Psoas muscle (tissue), 7 donors: ENCODE measurements at regions not wholly inside any gene's neighbourhood (a gene's known extent, or its start where the extent isn't known, plus 50 kb on each side); places are given as distances from the start of the nearest gene placed in this dataset.

Source experiments
- ATAC-seq, 4 donors: fragments of 200-7000 bp; cut with Tn5 transposase; one replicate each; pipeline ENCODE4 v1.9.1; 2020; ENCODE audit warnings: moderate library complexity in 3 of 4, mild to moderate bottlenecking in 2 of 4
- DNase-seq, 2 donors: peaks; one replicate each; pipeline ENCODE4 v3.0.0-alpha.2; 2020
- H3K27ac ChIP-seq: fragments of 200-600 bp; one replicate; pipeline ENCODE4 v1.8.0; 2022
- H3K27me3 ChIP-seq, 3 donors: fragments of 200-600 bp in 1 of 3; one replicate each; pipeline versions ENCODE4 v1.6.1 to v1.8.0; 2013 to 2022; ENCODE audit warnings: low read length in 2 of 3, mild to moderate bottlenecking in 2 of 3, moderate library complexity in 1 of 3; ENCODE audit not compliant: insufficient read depth in 3 of 3
- H3K36me3 ChIP-seq, 2 donors: fragments of 200-600 bp in 1 of 2; one replicate each; pipeline versions ENCODE4 v1.6.1 to v1.8.0; 2013 to 2022; ENCODE audit warnings: low read depth in 1 of 2, mild to moderate bottlenecking in 1 of 2, moderate library complexity in 1 of 2; ENCODE audit not compliant: insufficient read depth in 1 of 2
- H3K4me1 ChIP-seq: fragments of 200-600 bp; one replicate; pipeline ENCODE4 v1.8.0; 2022
- H3K4me3 ChIP-seq: fragments of 200-600 bp; one replicate; pipeline ENCODE4 v1.8.0; 2022; ENCODE audit warnings: mild to moderate bottlenecking
- H3K9me3 ChIP-seq: fragments of 200-600 bp; one replicate; pipeline ENCODE4 v1.8.0; 2022
- CTCF ChIP-seq: fragments of 200-600 bp; IDR thresholded peaks from one replicate; pipeline ENCODE4 v1.8.0; 2022; ENCODE audit warnings: antibody characterized with exemption
- WGBS, 3 donors: extraction: QIAGEN DNeasy Blood & Tissue Kit; methylation state at CpG; one replicate each; pipeline versions ENCODE4 v1.1.6 to v1.1.7; 2013; 5-methylcytosine and 5-hydroxymethylcytosine counted together
- intact Hi-C, 2 donors: fragments of 100-400 bp; cut with DNase I; formaldehyde crosslinking; loops; one replicate each; pipeline versions ENCODE4 v1.11.0 to v1.14.2; 2022
- donor health status: healthy with polysubstance abuse.
- donor health status: DM: no; HTN: no; CAD: no; lungs with moderate emphysema.
- donor health status: Bipolar disorder and iron deficiency.
- donor health status: healthy.
- donor health status: DM: yes; HTN: yes; CAD: no.
- donor health status: DM: no; HTN: no; CAD: no.
- donor health status: DM: yes; HTN: yes; CAD: no.

DNA sequence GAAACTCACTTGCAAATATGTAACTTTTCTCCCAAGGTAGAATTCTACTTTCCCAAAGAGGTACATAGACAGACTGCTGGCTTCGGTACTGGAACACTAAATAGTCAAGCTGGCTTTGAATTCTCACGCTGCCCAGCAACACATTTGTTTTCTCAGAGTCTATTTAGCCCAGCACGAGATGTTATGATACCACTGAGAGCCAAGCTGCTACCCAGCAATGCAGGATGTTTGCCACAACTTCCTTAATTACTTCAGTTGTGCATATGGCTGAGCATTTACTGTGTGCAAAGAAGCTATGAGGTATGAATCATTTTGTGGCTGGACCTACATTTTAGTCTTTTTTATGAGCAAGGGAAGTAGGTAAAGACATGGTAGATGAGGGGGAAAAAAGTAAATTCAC is 793.2 kb downstream of the PLA2G4A start:
- WGBS, 3 donors, result 70 to 80% (median 73%) methylated on average over 3 of the region's 3 CpGs
- TF ChIP-seq CTCF, result no peak
- no peak overlapping the region for H3K4me3 ChIP-seq
- H3K36me3 ChIP-seq, result no peaks in the 10 kb centered on the region
- no peaks in the 10 kb centered on the region for H3K4me1 ChIP-seq
- DNase-seq (no peak), ATAC-seq (no peak)
- intact Hi-C loops, result no loop called here
- no peak overlapping the region for H3K27ac ChIP-seq
- no peaks in the 10 kb centered on the region for H3K27me3 ChIP-seq
- H3K9me3 ChIP-seq, result no peaks in the 10 kb centered on the region

DNA sequence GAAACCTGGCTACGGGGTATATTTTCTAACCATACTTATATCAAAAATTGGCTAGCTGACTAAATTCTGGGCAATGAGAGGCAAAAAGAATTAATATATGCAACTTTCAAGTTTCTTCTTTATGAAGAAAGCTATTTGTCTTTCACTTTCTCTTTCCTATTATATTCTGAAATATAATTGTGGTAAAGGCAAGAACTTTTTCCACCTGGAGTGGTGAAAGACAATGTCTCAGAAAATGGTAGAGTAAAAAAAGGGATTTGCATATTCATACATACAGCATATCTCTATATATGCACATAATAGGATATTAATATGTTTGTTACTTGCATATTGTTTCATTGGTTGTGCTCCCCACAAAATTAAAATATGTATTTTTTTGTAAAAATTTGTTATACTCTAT is 793.8 kb downstream of the PLA2G4A start:
- intact Hi-C loops, result no loop called here
- Histone ChIP-seq H3K9me3 (no peaks in the 10 kb centered on the region), H3K27ac (no peak overlapping the region), H3K36me3 (no peaks in the 10 kb centered on the region), H3K27me3 (no peaks in the 10 kb centered on the region), H3K4me1 (no peaks in the 10 kb centered on the region), H3K4me3 (no peak overlapping the region)
- WGBS, 3 donors, result 0 to 62% (median 44%) methylated on average over 1 of the region's 1 CpG
- DNase-seq (no peak), ATAC-seq (no peak)
- no peak for TF ChIP-seq CTCF

DNA sequence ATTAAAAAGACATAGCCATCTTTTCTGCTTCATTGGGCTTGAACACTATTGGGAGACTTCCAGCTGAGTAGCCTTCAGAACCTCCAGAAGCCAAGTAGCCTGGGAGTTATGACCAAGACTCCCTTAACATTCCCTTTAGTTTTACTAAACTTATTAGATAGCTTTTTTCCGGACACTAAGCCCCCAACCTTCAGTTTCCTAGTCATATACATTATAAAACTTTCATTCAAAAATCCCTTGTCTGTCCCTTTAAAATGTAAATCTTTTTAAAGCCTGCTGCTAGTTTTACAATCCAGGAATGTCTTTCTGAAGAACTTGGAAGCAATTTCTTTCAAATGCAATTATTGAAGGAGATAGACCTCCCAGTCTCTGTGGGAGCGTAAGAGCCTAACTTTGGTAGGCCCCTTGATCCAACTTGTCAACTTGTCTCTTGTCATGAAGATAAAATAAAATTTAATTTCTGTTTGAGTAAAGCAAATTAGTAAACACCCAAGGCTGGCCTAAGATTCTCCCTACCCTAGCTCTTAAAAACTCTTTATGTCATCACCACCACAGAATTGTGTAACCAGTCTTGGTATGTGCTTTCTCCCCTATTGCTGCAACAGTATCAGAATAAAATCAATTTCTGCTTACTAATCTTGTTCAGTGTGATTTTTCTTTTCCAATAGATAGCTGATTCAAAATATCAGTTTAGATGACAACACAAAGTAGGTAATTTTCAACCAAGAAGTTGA is 796.2 kb downstream of the PLA2G4A start:
- WGBS, 3 donors, result 60 to 69% (median 68%) methylated on average over 2 of the region's 2 CpGs
- intact Hi-C loops, result no loop called here
- Histone ChIP-seq H3K4me3 (no peak overlapping the region), H3K9me3 (no peaks in the 10 kb centered on the region), H3K27me3 (no peaks in the 10 kb centered on the region), H3K36me3 (no peaks in the 10 kb centered on the region), H3K4me1 (no peaks in the 10 kb centered on the region), H3K27ac (no peak overlapping the region)
- ATAC-seq, result no peak
- no peak for TF ChIP-seq CTCF
- DNase-seq, result no peak

DNA sequence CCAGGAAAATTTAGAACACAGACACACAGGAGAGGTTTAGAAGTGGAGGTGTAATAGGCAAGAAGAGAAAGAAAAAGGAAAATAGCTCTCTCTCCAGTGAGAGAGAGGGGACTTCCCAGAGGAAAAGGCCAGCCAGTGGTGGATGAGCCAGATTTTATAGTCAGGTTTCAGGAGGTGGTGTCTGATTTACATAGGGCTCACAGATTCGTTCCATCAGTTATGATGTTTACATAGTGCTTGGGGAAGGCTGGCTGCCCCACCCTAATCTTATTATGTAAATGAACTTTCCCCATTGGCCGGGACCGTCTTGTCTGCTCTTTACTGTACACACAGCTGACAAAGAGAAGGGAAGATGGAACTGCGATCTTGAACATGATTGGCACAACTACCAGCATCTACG is 797.3 kb downstream of the PLA2G4A start:
- H3K9me3 ChIP-seq, result no peaks in the 10 kb centered on the region
- H3K4me1 ChIP-seq, result no peaks in the 10 kb centered on the region
- no peaks in the 10 kb centered on the region for H3K36me3 ChIP-seq
- H3K27ac ChIP-seq, result no peak overlapping the region
- ATAC-seq (no peak), DNase-seq (no peak)
- intact Hi-C loops, result no loop called here
- H3K27me3 ChIP-seq, result no peaks in the 10 kb centered on the region
- WGBS, 3 donors, result 36 to 46% (median 40%) methylated on average over 5 of the region's 5 CpGs
- TF ChIP-seq CTCF, result no peak
- H3K4me3 ChIP-seq, result no peak overlapping the region

GRCh38 chr1:187627516-187627915 is 798.8 kb downstream of the PLA2G4A start:
- DNase-seq, result no peak
- H3K27ac ChIP-seq, result no peak overlapping the region
- ATAC-seq, result no peak
- no peaks in the 10 kb centered on the region for H3K27me3 ChIP-seq
- no peak for TF ChIP-seq CTCF
- H3K9me3 ChIP-seq, result no peaks in the 10 kb centered on the region
- intact Hi-C loops, result no loop called here
- WGBS, 3 donors, result 45 to 59% (median 52%) methylated on average over 2 of the region's 2 CpGs
- H3K4me1 ChIP-seq, result no peaks in the 10 kb centered on the region
- no peaks in the 10 kb centered on the region for H3K36me3 ChIP-seq
- no peak overlapping the region for H3K4me3 ChIP-seq
